ENCODE measurements at regions not wholly inside any gene's neighbourhood (a gene's known extent, or its start where the extent isn't known, plus 50 kb on each side); places are given as distances from the start of the nearest gene placed in this dataset.

DNA sequence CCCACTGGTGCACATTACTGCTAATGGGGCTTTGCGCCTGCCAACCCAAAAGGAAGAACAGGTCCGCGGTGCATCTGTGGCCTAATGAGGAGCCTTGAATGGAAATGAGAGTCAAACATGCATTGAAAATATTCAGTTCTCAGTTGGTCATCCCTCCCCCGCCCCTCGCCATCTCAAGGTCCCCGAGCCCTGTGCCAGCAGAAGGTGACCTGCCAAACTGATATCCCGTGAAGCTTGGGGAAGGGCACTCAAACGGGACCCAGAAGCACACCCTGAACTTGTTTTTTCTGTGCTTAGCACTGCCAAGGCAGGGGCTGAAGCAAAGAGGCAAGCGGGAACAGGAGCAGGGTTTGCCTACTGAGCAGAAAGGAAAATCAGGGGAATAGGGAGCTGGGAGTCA, 67.9 kb upstream of the ZNF648 start:
- no peaks in the 10 kb centered on the region for H3K36me3 ChIP-seq (ENCODE audit: control insufficient read depth, insufficient read depth, low read length)
- no peak overlapping the region for H3K4me3 ChIP-seq (replicated peaks; ENCODE audit: low read depth, low read length)
- TF ChIP-seq, protein P1, sequence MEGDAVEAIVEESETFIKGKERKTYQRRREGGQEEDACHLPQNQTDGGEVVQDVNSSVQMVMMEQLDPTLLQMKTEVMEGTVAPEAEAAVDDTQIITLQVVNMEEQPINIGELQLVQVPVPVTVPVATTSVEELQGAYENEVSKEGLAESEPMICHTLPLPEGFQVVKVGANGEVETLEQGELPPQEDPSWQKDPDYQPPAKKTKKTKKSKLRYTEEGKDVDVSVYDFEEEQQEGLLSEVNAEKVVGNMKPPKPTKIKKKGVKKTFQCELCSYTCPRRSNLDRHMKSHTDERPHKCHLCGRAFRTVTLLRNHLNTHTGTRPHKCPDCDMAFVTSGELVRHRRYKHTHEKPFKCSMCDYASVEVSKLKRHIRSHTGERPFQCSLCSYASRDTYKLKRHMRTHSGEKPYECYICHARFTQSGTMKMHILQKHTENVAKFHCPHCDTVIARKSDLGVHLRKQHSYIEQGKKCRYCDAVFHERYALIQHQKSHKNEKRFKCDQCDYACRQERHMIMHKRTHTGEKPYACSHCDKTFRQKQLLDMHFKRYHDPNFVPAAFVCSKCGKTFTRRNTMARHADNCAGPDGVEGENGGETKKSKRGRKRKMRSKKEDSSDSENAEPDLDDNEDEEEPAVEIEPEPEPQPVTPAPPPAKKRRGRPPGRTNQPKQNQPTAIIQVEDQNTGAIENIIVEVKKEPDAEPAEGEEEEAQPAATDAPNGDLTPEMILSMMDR (IDR thresholded peaks at IDR 0.05; ENCODE audit: insufficient read depth, low read length, poor library complexity, severe bottlenecking), result no peak
- no peak for DNase-seq (ENCODE audit: extremely low read depth, insufficient read length)
- H3K27me3 ChIP-seq (replicated peaks; ENCODE audit: control insufficient read depth, insufficient read depth, low read length), result no peaks in the 10 kb centered on the region; the same call in 1 of the 2 replicates

GRCh38 chr1:182128502-182128901, 67.0 kb upstream of the ZNF648 start:
- no peaks in the 10 kb centered on the region; the same call in 1 of the 2 replicates for H3K27me3 ChIP-seq (replicated peaks; ENCODE audit: control insufficient read depth, insufficient read depth, low read length)
- DNase-seq (ENCODE audit: extremely low read depth, insufficient read length), result no peak
- TF ChIP-seq, protein P1 (IDR thresholded peaks at IDR 0.05; ENCODE audit: insufficient read depth, low read length, poor library complexity, severe bottlenecking), result no peak
- H3K36me3 ChIP-seq (ENCODE audit: control insufficient read depth, insufficient read depth, low read length), result no peaks in the 10 kb centered on the region
- H3K4me3 ChIP-seq (replicated peaks; ENCODE audit: low read depth, low read length), result no peak overlapping the region

GRCh38 chr1:182127656-182128055, 66.1 kb upstream of the ZNF648 start:
- Histone ChIP-seq H3K36me3 (ENCODE audit: control insufficient read depth, insufficient read depth, low read length) (no peaks in the 10 kb centered on the region), H3K4me3 (replicated peaks; ENCODE audit: low read depth, low read length) (no peak overlapping the region), H3K27me3 (replicated peaks; ENCODE audit: control insufficient read depth, insufficient read depth, low read length) (no peaks in the 10 kb centered on the region; the same call in 1 of the 2 replicates)
- DNase-seq (ENCODE audit: extremely low read depth, insufficient read length), result no peak
- TF ChIP-seq, protein P1 (IDR thresholded peaks at IDR 0.05; ENCODE audit: insufficient read depth, low read length, poor library complexity, severe bottlenecking), result no peak

DNA sequence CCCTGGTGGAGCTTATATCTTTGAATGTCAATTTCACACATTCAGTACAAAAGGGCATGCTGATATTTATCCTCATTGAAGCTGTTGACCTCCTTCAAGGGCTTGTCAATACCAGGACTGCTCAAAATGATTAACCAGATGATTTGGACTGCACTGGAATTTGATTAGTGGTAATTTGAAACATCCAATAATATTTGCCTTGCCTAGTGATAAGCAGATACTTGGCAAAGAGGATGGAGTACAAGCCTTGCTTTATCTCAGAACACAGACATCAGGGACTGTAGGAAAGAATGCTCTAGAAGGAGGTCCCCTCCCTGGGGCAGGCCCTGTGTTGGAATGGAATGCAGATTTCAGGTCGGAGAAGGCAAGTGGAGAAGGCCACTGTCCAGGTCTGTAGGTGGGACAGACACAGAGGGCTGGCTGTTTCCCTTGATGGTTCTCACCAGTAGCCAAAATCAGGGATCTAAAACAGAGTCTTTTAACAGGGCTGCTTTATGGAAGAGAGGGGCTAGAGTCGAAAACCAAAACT, 64.8 kb upstream of the ZNF648 start:
- Histone ChIP-seq H3K4me3 (replicated peaks; ENCODE audit: low read depth, low read length) (no peak overlapping the region), H3K27me3 (replicated peaks; ENCODE audit: control insufficient read depth, insufficient read depth, low read length) (no peaks in the 10 kb centered on the region; the same call in 1 of the 2 replicates), H3K36me3 (ENCODE audit: control insufficient read depth, insufficient read depth, low read length) (no peaks in the 10 kb centered on the region)
- DNase-seq (ENCODE audit: extremely low read depth, insufficient read length), result no peak
- TF ChIP-seq, protein P1 (IDR thresholded peaks at IDR 0.05; ENCODE audit: insufficient read depth, low read length, poor library complexity, severe bottlenecking), result no peak

- TF ChIP-seq, protein P1 (IDR thresholded peaks at IDR 0.05; ENCODE audit: insufficient read depth, low read length, poor library complexity, severe bottlenecking), result no peak
- H3K4me3 ChIP-seq (replicated peaks; ENCODE audit: low read depth, low read length), result no peak overlapping the region
- no peak for DNase-seq (ENCODE audit: extremely low read depth, insufficient read length)
- no peaks in the 10 kb centered on the region for H3K36me3 ChIP-seq (ENCODE audit: control insufficient read depth, insufficient read depth, low read length)
- peaks cover 1% of the 10 kb centered on the region for H3K27me3 ChIP-seq (replicated peaks; ENCODE audit: control insufficient read depth, insufficient read depth, low read length)
These were observed 61.4 kb upstream of the ZNF648 start for GRCh38 chr1:182122913-182123260.
